SK-N-SH (cell line): ENCODE measurements at regions not wholly inside any gene's neighbourhood (a gene's known extent, or its start where the extent isn't known, plus 50 kb on each side); places are given as distances from the start of the nearest gene placed in this dataset.

Experiments
- CTCF ChIA-PET: fragments of 300-600, 350-600 bp; formaldehyde crosslinking; extraction: SDS; loops from one replicate; lab custom pipeline; 2021; lab: Yijun Ruan, JAX
- POLR2A ChIA-PET: fragments of 350-600 bp; sonication (Branson Sonifier 250); formaldehyde crosslinking; extraction: SDS; loops from one replicate; lab custom pipeline; 2020; ENCODE audit warnings: antibody characterized with exemption, inconsistent platforms; lab: Yijun Ruan, JAX
- DNase-seq: peaks from one replicate; pipeline ENCODE4 v3.0.0; 2012
- H2AFZ ChIP-seq: fragments of 200-600 bp; sonication (generic); 2 replicates; pipeline ENCODE4 v1.8.1; 2016; ENCODE audit warnings: antibody characterized with exemption, mild to moderate bottlenecking, low read depth
- H3F3A ChIP-seq: fragments of 200-600 bp; sonication (generic); replicated peaks from 2 replicates; pipeline ENCODE3; 2016; ENCODE audit warnings: antibody characterized with exemption, mild to moderate bottlenecking; ENCODE audit not compliant: insufficient read depth
- H3K27ac ChIP-seq, 2 experiments: fragments of 200-500 bp in 1 of 2; fragments of 200-600 bp in 1 of 2; sonication (Bioruptor generic) in 1 of 2; sonication (generic), shearing (Covaris generic) in 1 of 2; 2 replicates each; pipeline versions ENCODE4 v1.5.1 to v1.6.1; 2014 to 2016; ENCODE audit warnings: low read depth in 2 of 2, inconsistent platforms in 1 of 2, low read length in 1 of 2, mild to moderate bottlenecking in 1 of 2, mixed read lengths in 1 of 2
- H3K27me3 ChIP-seq: fragments of 200-600 bp; sonication (generic), shearing (Covaris generic); 2 replicates; pipeline ENCODE4 v1.6.1; 2016; ENCODE audit warnings: mixed run types; ENCODE audit not compliant: insufficient read depth
- H3K36me3 ChIP-seq, 2 experiments: fragments of 200-500 bp in 1 of 2; fragments of 200-600 bp in 1 of 2; sonication (Bioruptor generic) in 1 of 2; sonication (generic) in 1 of 2; replicated peaks in 1 of 2; 2 replicates each; pipeline versions ENCODE3 to v1.5.1; 2014 to 2016; ENCODE audit warnings: low read length in 1 of 2, mild to moderate bottlenecking in 1 of 2; ENCODE audit not compliant: insufficient read depth in 2 of 2, control insufficient read depth in 1 of 2
- H3K4me1 ChIP-seq, 2 experiments: fragments of 200-500 bp in 1 of 2; fragments of 200-600 bp in 1 of 2; sonication (Bioruptor generic) in 1 of 2; sonication (generic), shearing (Covaris generic) in 1 of 2; 2 replicates each; pipeline versions ENCODE4 v1.5.1 to v1.6.1; 2014 to 2016; ENCODE audit warnings: low read depth in 1 of 2, low read length in 1 of 2, mixed run types in 1 of 2; ENCODE audit not compliant: insufficient read depth in 2 of 2, control insufficient read depth in 1 of 2
- H3K4me2 ChIP-seq: fragments of 200-600 bp; sonication (generic), shearing (Covaris generic); 2 replicates; pipeline ENCODE4 v1.6.1; 2017; ENCODE audit warnings: mixed run types
- H3K4me3 ChIP-seq, 2 experiments: fragments of 200-500 bp in 1 of 2; fragments of 200-600 bp in 1 of 2; sonication (Bioruptor generic) in 1 of 2; sonication (generic), shearing (Covaris generic) in 1 of 2; 2 replicates each; pipeline versions ENCODE4 v1.5.1 to v1.8.1; 2014 to 2016; ENCODE audit warnings: low read depth in 2 of 2, inconsistent platforms in 1 of 2, low read length in 1 of 2, mild to moderate bottlenecking in 1 of 2, mixed read lengths in 1 of 2, moderate library complexity in 1 of 2
- H3K79me2 ChIP-seq: fragments of 200-600 bp; sonication (generic); 2 replicates; pipeline ENCODE4 v1.8.1; 2017; ENCODE audit warnings: mild to moderate bottlenecking; ENCODE audit not compliant: insufficient read depth
- H3K9ac ChIP-seq: fragments of 200-600 bp; sonication (generic); 2 replicates; pipeline ENCODE4 v1.6.1; 2017; ENCODE audit warnings: mixed run types
- H3K9me2 ChIP-seq: fragments of 200-600 bp; sonication (generic); 2 replicates; pipeline ENCODE4 v1.6.1; 2017; ENCODE audit warnings: mixed run types
- H3K9me3 ChIP-seq: fragments of 200-600 bp; sonication (generic); 2 replicates; pipeline ENCODE4 v1.6.1; 2017; ENCODE audit warnings: mixed run types, mild to moderate bottlenecking, moderate library complexity
- H4K20me1 ChIP-seq: fragments of 200-600 bp; sonication (generic); 2 replicates; pipeline ENCODE4 v1.6.1; 2017; ENCODE audit warnings: mild to moderate bottlenecking, mixed run types; ENCODE audit not compliant: insufficient read depth
- CHD2 ChIP-seq: fragments of 150-350 bp; IDR thresholded peaks from 2 replicates; pipeline ENCODE4 v1.6.1; 2018; ENCODE audit warnings: low read length; ENCODE audit not compliant: partially characterized antibody
- EZH2phosphoT487 ChIP-seq: fragments of 200-600 bp; sonication (generic); IDR thresholded peaks from 2 replicates; pipeline ENCODE4 v1.6.1; 2017; ENCODE audit warnings: low read depth, mixed run types, mild to moderate bottlenecking, antibody characterized with exemption, moderate library complexity, borderline replicate concordance
- FOXJ3 ChIP-seq: sonication (generic); formaldehyde crosslinking; IDR thresholded peaks from 2 replicates; pipeline ENCODE4 v1.5.1; 2020; ENCODE audit warnings: mild to moderate bottlenecking, missing genetic modification reagents
- GATA2 ChIP-seq: sonication (generic); formaldehyde crosslinking; IDR thresholded peaks from 2 replicates; pipeline ENCODE4 v1.5.0; 2020; ENCODE audit warnings: mild to moderate bottlenecking, missing genetic modification reagents
- JUND ChIP-seq: IDR thresholded peaks from 2 replicates; pipeline ENCODE4 v1.4.0; 2012
- TCF12 ChIP-seq: IDR thresholded peaks from 2 replicates; pipeline ENCODE4 v1.4.0; 2012
- TEAD4 ChIP-seq: IDR thresholded peaks from 2 replicates; pipeline ENCODE4 v1.4.0; 2012; ENCODE audit warnings: mild to moderate bottlenecking, borderline replicate concordance; ENCODE audit not compliant: insufficient read depth
- WGBS: methylation state at CpG from one replicate; pipeline ENCODE4 v1.1.6; 2017; ENCODE audit warnings: low lambda C conversion rate; 5-methylcytosine and 5-hydroxymethylcytosine counted together
- TF ChIP-seq, protein P1 (sequence below): IDR thresholded peaks from 2 replicates; pipeline ENCODE4 v1.4.0; 2012; ENCODE audit warnings: low read depth, borderline replicate concordance
- TF ChIP-seq, protein P2 (sequence below): IDR thresholded peaks from 2 replicates; pipeline ENCODE4; 2012

DNA sequence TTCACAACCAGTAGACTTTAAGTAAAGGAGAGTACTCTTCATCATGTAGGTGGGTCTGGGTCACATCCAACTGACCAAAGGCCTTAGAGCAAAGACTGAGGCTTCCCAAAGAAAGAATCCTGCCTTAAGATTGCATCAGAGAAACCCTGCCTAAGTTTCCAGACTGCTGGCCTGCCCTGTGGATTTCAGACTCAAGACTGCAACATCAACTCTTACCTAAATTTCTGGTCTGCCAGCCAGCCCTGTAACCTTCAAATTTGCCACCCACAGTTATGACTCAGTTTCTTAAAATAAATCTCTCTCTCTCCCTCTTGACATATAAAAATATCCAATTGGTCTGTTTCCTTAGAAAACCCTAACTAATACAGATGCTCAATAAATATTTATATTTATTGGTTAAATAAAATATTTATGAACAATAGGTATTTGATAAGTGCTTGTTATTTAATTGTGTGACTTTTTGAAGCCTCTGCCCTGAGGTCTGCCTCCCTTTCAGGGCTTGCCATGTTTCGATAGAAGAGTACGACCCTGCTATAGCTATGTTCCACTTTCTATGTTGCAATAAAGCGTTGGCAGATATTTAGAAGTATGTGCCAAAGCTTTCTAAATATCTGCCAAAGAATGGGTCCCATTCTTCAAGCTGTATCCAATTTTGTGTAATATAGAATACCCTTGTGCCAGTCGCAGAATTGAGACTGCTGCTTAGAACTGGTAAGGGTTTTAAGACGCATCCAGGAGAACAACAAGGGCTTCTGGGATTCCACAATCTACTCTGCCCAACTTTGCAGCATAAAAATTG, 65.7 kb downstream of the TMEM30B start (continued):
- TF ChIP-seq, protein P1, sequence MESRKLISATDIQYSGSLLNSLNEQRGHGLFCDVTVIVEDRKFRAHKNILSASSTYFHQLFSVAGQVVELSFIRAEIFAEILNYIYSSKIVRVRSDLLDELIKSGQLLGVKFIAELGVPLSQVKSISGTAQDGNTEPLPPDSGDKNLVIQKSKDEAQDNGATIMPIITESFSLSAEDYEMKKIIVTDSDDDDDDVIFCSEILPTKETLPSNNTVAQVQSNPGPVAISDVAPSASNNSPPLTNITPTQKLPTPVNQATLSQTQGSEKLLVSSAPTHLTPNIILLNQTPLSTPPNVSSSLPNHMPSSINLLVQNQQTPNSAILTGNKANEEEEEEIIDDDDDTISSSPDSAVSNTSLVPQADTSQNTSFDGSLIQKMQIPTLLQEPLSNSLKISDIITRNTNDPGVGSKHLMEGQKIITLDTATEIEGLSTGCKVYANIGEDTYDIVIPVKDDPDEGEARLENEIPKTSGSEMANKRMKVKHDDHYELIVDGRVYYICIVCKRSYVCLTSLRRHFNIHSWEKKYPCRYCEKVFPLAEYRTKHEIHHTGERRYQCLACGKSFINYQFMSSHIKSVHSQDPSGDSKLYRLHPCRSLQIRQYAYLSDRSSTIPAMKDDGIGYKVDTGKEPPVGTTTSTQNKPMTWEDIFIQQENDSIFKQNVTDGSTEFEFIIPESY, result no peak
- no peak for TF ChIP-seq EZH2phosphoT487
- no peak for TF ChIP-seq FOXJ3 (CRISPR knock-in tag)
- TF ChIP-seq CHD2, result no peak
- TF ChIP-seq TEAD4, result no peak

DNA sequence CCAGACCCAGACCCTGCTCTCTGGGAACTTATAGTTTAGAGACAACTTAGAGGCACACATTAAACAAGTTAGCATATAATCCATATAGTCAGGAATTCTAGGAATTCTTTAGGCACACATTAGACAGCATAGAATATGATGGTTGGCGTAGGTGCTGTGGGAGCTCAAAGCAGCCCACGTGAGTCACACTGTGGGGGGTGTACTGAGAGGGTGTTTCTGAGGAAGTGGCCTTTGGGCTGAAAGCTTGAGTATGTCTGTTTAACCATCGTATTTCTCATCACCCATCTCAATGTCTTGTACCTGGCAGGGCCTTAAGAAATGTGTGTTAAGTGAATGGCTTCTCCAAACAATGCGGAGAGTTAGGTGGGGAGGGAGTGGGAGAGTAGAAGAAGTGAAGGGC, 67.2 kb downstream of the TMEM30B start:
- Histone ChIP-seq H3K4me1 (peaks cover 4 to 23% of the 10 kb centered on the region in 2 experiments; a peak in 2 of 4 replicates), H3K9ac (no peak overlapping the region), H3K27me3 (no peaks in the 10 kb centered on the region), H2AFZ (no peak overlapping the region), H4K20me1 (no peaks in the 10 kb centered on the region), H3K4me3 (no peak overlapping the region), H3K4me2 (no peak overlapping the region), H3K9me3 (no peaks in the 10 kb centered on the region), H3F3A (peaks cover 8% of the 10 kb centered on the region), H3K36me3 (no peaks in the 10 kb centered on the region), H3K9me2 (no peaks in the 10 kb centered on the region), H3K27ac (no peak overlapping the region), H3K79me2 (no peaks in the 10 kb centered on the region)
- no peak for DNase-seq
- ChIA-PET POLR2A (no interaction called here), CTCF (interaction anchor here (0.8 to 1.4 kb wide), 2 partner anchors 15 to 556 kb away, joined by 3 to 4 read pairs; no protein-coding TSS in a partner anchor)
- whole genome bisulfite sequencing, result 91% methylated on average over 4 of the region's 4 CpGs
- TF ChIP-seq JUND, result no peak
- no peak for TF ChIP-seq EZH2phosphoT487

DNA sequence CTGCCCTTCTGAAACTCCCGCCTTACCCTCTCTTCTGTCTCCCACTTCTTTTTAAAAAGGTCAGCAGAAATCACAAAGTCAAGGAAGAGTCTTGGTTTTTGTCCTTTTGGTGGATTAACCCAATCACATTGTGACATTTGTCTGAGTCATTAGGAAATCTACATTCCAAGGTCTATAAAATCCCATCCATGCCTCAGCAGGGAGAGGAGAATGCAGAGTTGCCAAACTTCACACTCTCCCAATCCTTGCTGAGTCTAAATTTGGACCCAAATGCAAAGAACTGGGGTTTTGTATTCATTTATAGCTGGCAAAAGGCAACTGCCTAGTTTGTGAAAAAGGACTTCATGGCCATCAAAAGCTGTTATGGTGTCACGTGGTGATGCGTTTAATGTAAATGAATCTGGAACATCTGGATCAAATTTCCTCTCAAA, 67.9 kb downstream of the TMEM30B start:
- Histone ChIP-seq H4K20me1 (no peaks in the 10 kb centered on the region), H3K27ac (peak overlapping the region in 1 of 2 experiments; percentile 5; a peak in 1 of 4 replicates), H3K4me2 (no peak overlapping the region), H3F3A (peaks cover 8% of the 10 kb centered on the region), H3K36me3 (no peaks in the 10 kb centered on the region), H3K9me3 (no peaks in the 10 kb centered on the region), H3K9ac (no peak overlapping the region), H3K4me1 (peaks cover 0 to 17% of the 10 kb centered on the region in 2 experiments; a peak in 2 of 4 replicates), H3K27me3 (no peaks in the 10 kb centered on the region), H3K4me3 (no peak overlapping the region), H2AFZ (0 out of 2 replicates have a peak overlapping the region, but pooled peaks have one; percentile 35), H3K79me2 (no peaks in the 10 kb centered on the region), H3K9me2 (no peaks in the 10 kb centered on the region)
- TF ChIP-seq, protein P2, sequence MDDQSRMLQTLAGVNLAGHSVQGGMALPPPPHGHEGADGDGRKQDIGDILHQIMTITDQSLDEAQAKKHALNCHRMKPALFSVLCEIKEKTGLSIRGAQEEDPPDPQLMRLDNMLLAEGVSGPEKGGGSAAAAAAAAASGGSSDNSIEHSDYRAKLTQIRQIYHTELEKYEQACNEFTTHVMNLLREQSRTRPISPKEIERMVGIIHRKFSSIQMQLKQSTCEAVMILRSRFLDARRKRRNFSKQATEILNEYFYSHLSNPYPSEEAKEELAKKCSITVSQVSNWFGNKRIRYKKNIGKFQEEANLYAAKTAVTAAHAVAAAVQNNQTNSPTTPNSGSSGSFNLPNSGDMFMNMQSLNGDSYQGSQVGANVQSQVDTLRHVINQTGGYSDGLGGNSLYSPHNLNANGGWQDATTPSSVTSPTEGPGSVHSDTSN, result no peak
- TF ChIP-seq GATA2 (no peak), TCF12 (peak; percentile 24; the same call in 1 of the 2 replicates)
- POLR2A ChIA-PET, result no interaction called here
- CTCF ChIA-PET, result interaction anchor here (1.4 kb wide), 1 partner anchor 16 kb away, joined by 3 read pairs; no protein-coding TSS in a partner anchor
- 91% methylated on average over 3 of the region's 3 CpGs for WGBS
- DNase-seq, result no peak
